Activated CD8-positive, alpha-beta memory T cell treated with anti-CD3 and anti-CD28 coated beads, Interleukin-2, amount 50 U/mL, for 4 hours (primary cell): ENCODE measurements at regions not wholly inside any gene's neighbourhood (a gene's known extent, or its start where the extent isn't known, plus 50 kb on each side); places are given as distances from the start of the nearest gene placed in this dataset.

Source experiments
- DNase-seq: peaks from one replicate; pipeline ENCODE4 v3.0.0-alpha.2; 2020

- no peak for DNase-seq
Observed at GRCh38 chr6:5946701-5947100, 60.0 kb downstream of the NRN1 start.

- no peak for DNase-seq
Observed at GRCh38 chr6:5946181-5946580, 60.5 kb downstream of the NRN1 start.

GRCh38 chr6:5943591-5943990 lies 63.1 kb downstream of the NRN1 start:
- DNase-seq = no peak

- no peak for DNase-seq
Observed at GRCh38 chr6:5942591-5942990, 64.1 kb downstream of the NRN1 start.

- no peak for DNase-seq
Observed at GRCh38 chr6:5941188-5941587, 65.5 kb downstream of the NRN1 start.

- DNase-seq = no peak
Observed at GRCh38 chr6:5938934-5939333, 67.8 kb downstream of the NRN1 start.

- no peak for DNase-seq
Observed at GRCh38 chr6:5937936-5938706, 68.6 kb downstream of the NRN1 start.

GRCh38 chr6:5937169-5937909 lies 69.4 kb downstream of the NRN1 start:
- DNase-seq = no peak

GRCh38 chr6:5936631-5937030 lies 70.1 kb downstream of the NRN1 start:
- DNase-seq = no peak

- no peak for DNase-seq
Observed at GRCh38 chr6:5936140-5936539, 70.6 kb downstream of the NRN1 start.

- no peak for DNase-seq
Observed at GRCh38 chr6:5930968-5931367, 75.8 kb downstream of the NRN1 start.

GRCh38 chr6:5930143-5930770 lies 76.5 kb downstream of the NRN1 start:
- DNase-seq = no peak

- no peak for DNase-seq
Observed at GRCh38 chr6:5923840-5924239, 82.9 kb downstream of the NRN1 start.

- no peak for DNase-seq
Observed at GRCh38 chr6:5922230-5922629, 84.5 kb downstream of the NRN1 start.

GRCh38 chr6:5909721-5910120 lies 97.0 kb downstream of the NRN1 start:
- no peak for DNase-seq

GRCh38 chr6:5906842-5907241 lies 99.9 kb downstream of the NRN1 start:
- no peak for DNase-seq

- DNase-seq = no peak
Observed at GRCh38 chr6:5906340-5906670, 100.4 kb downstream of the NRN1 start.

- no peak for DNase-seq
Observed at GRCh38 chr6:5905431-5906339, 101.0 kb downstream of the NRN1 start.

- no peak for DNase-seq
Observed at GRCh38 chr6:5904532-5904931, 102.2 kb downstream of the NRN1 start.

- DNase-seq = no peak
Observed at GRCh38 chr6:5899216-5900045, 107.3 kb downstream of the NRN1 start.

- no peak for DNase-seq
Observed at GRCh38 chr6:5898563-5898962, 108.2 kb downstream of the NRN1 start.

GRCh38 chr6:5898102-5898501 lies 108.6 kb downstream of the NRN1 start:
- DNase-seq = no peak
